Suprapubic skin (tissue), 4 donors: ENCODE measurements at regions not wholly inside any gene's neighbourhood (a gene's known extent, or its start where the extent isn't known, plus 50 kb on each side); places are given as distances from the start of the nearest gene placed in this dataset.

Experiments
- DNase-seq, 2 donors: peaks; one replicate each; pipeline ENCODE4 v3.0.0-alpha.2; 2019; ENCODE audit warnings: low spot score in 2 of 2
- H3K27ac ChIP-seq: fragments of 200-600 bp; sonication (generic); one replicate; pipeline ENCODE4 v1.5.1; 2019
- H3K27me3 ChIP-seq: fragments of 200-600 bp; sonication (generic); one replicate; pipeline ENCODE4 v1.5.1; 2019
- H3K36me3 ChIP-seq: fragments of 200-600 bp; sonication (generic); one replicate; pipeline ENCODE4 v1.5.1; 2019
- H3K4me1 ChIP-seq: fragments of 200-600 bp; sonication (generic); one replicate; pipeline ENCODE4 v1.5.1; 2019
- H3K4me3 ChIP-seq: fragments of 200-600 bp; sonication (generic); one replicate; pipeline ENCODE4 v1.5.1; 2019; ENCODE audit warnings: mild to moderate bottlenecking
- H3K9me3 ChIP-seq: fragments of 200-600 bp; sonication (generic); one replicate; pipeline ENCODE4 v1.5.1; 2019
- CTCF ChIP-seq, 2 donors: fragments of 200-600 bp in 1 of 2; fragments of 450-650 bp in 1 of 2; sonication (generic) in 1 of 2; IDR thresholded peaks; one replicate each; pipeline ENCODE4 v1.5.1; 2016 to 2019; ENCODE audit warnings: antibody characterized with exemption in 2 of 2, mild to moderate bottlenecking in 1 of 2, moderate library complexity in 1 of 2
- EP300 ChIP-seq: sonication (generic); formaldehyde crosslinking; IDR thresholded peaks from one replicate; pipeline ENCODE4 v1.6.1; 2017; ENCODE audit warnings: antibody characterized with exemption
- POLR2A ChIP-seq, 2 donors: fragments of 450-650 bp; IDR thresholded peaks; one replicate each; pipeline ENCODE4 v1.6.1; 2017; ENCODE audit warnings: antibody characterized with exemption in 2 of 2, mild to moderate bottlenecking in 2 of 2, moderate library complexity in 2 of 2
- POLR2AphosphoS5 ChIP-seq, 3 donors: sonication (generic); formaldehyde crosslinking; IDR thresholded peaks; one replicate each; pipeline ENCODE4 v1.6.1; 2017; ENCODE audit warnings: antibody characterized with exemption in 3 of 3
- WGBS: methylation state at CpG from one replicate; pipeline ENCODE4 v1.1.5; 2018; 5-methylcytosine and 5-hydroxymethylcytosine counted together

GRCh38 chr7:34337163-34337562 lies 320.9 kb upstream of the NPSR1 start:
- H3K4me1 ChIP-seq: no peaks in the 10 kb centered on the region
- no peaks in the 10 kb centered on the region for H3K27me3 ChIP-seq
- H3K36me3 ChIP-seq: no peaks in the 10 kb centered on the region
- no peak for DNase-seq
- no peak overlapping the region for H3K27ac ChIP-seq
- TF ChIP-seq EP300 (no peak), POLR2A (IDR thresholded peaks at IDR 0.05) (no peak), POLR2AphosphoS5 (IDR thresholded peaks at IDR 0.05) (no peak), CTCF (IDR thresholded peaks at IDR 0.05) (no peak)
- 93% methylated on average over 1 of the region's 1 CpG for WGBS
- no peak overlapping the region for H3K4me3 ChIP-seq
- H3K9me3 ChIP-seq: no peaks in the 10 kb centered on the region

- Histone ChIP-seq H3K27me3 (no peaks in the 10 kb centered on the region), H3K27ac (no peak overlapping the region), H3K9me3 (no peaks in the 10 kb centered on the region), H3K4me1 (no peaks in the 10 kb centered on the region), H3K36me3 (no peaks in the 10 kb centered on the region), H3K4me3 (no peak overlapping the region)
- 60% methylated on average over 3 of the region's 3 CpGs for WGBS
- no peak for TF ChIP-seq EP300
- TF ChIP-seq POLR2AphosphoS5 (IDR thresholded peaks at IDR 0.05): no peak
- no peak for TF ChIP-seq CTCF (IDR thresholded peaks at IDR 0.05)
- TF ChIP-seq POLR2A (IDR thresholded peaks at IDR 0.05): no peak
- no peak for DNase-seq
Observed at GRCh38 chr7:34338961-34339526, 319.0 kb upstream of the NPSR1 start.

- H3K27ac ChIP-seq: no peak overlapping the region
- H3K36me3 ChIP-seq: no peaks in the 10 kb centered on the region
- no peaks in the 10 kb centered on the region for H3K27me3 ChIP-seq
- no peak for DNase-seq
- H3K4me1 ChIP-seq: no peaks in the 10 kb centered on the region
- H3K4me3 ChIP-seq: no peak overlapping the region
- no peaks in the 10 kb centered on the region for H3K9me3 ChIP-seq
- TF ChIP-seq POLR2A (IDR thresholded peaks at IDR 0.05) (no peak), POLR2AphosphoS5 (IDR thresholded peaks at IDR 0.05) (no peak), EP300 (no peak), CTCF (IDR thresholded peaks at IDR 0.05) (no peak)
- WGBS: 23% methylated on average over 2 of the region's 2 CpGs
Observed at GRCh38 chr7:34341326-34341725, 316.7 kb upstream of the NPSR1 start.

- no peaks in the 10 kb centered on the region for H3K27me3 ChIP-seq
- H3K4me3 ChIP-seq: no peak overlapping the region
- H3K27ac ChIP-seq: no peak overlapping the region
- no peaks in the 10 kb centered on the region for H3K36me3 ChIP-seq
- H3K9me3 ChIP-seq: no peaks in the 10 kb centered on the region
- DNase-seq: no peak
- TF ChIP-seq EP300 (no peak), CTCF (IDR thresholded peaks at IDR 0.05) (no peak), POLR2AphosphoS5 (IDR thresholded peaks at IDR 0.05) (no peak), POLR2A (IDR thresholded peaks at IDR 0.05) (no peak)
- 100% methylated on average over 1 of the region's 1 CpG for WGBS
- no peaks in the 10 kb centered on the region for H3K4me1 ChIP-seq
Observed at GRCh38 chr7:34342387-34342786, 315.6 kb upstream of the NPSR1 start.

GRCh38 chr7:34343667-34344066 lies 314.4 kb upstream of the NPSR1 start:
- H3K4me3 ChIP-seq: no peak overlapping the region
- no peaks in the 10 kb centered on the region for H3K4me1 ChIP-seq
- no peaks in the 10 kb centered on the region for H3K36me3 ChIP-seq
- no peak overlapping the region for H3K27ac ChIP-seq
- no peaks in the 10 kb centered on the region for H3K27me3 ChIP-seq
- no peak for TF ChIP-seq CTCF (IDR thresholded peaks at IDR 0.05)
- TF ChIP-seq POLR2AphosphoS5 (IDR thresholded peaks at IDR 0.05): no peak
- TF ChIP-seq EP300: no peak
- no peak for TF ChIP-seq POLR2A (IDR thresholded peaks at IDR 0.05)
- WGBS: 82% methylated on average over 1 of the region's 1 CpG
- no peaks in the 10 kb centered on the region for H3K9me3 ChIP-seq
- no peak for DNase-seq
